HS-27A (cell line): ENCODE measurements at regions not wholly inside any gene's neighbourhood (a gene's known extent, or its start where the extent isn't known, plus 50 kb on each side); places are given as distances from the start of the nearest gene placed in this dataset.

Experiments
- DNase-seq: peaks from one replicate; pipeline ENCODE4 v3.0.0-alpha.2; 2012; ENCODE audit warnings: low read depth, missing footprints

- no peak for DNase-seq
Observed at GRCh38 chr2:239589270-239589825, 188.5 kb upstream of the HDAC4 start.

- no peak for DNase-seq
Observed at GRCh38 chr2:239588451-239589269, 187.8 kb upstream of the HDAC4 start.

- DNase-seq: no peak
Observed at GRCh38 chr2:239587841-239588240, 187.0 kb upstream of the HDAC4 start.

- DNase-seq: no peak
Observed at GRCh38 chr2:239587311-239587731, 186.5 kb upstream of the HDAC4 start.

GRCh38 chr2:239586651-239587310, 186.0 kb upstream of the HDAC4 start:
- DNase-seq: no peak

- DNase-seq: no peak
Observed at GRCh38 chr2:239585422-239585821, 184.6 kb upstream of the HDAC4 start.

- no peak for DNase-seq
Observed at GRCh38 chr2:239584986-239585385, 184.2 kb upstream of the HDAC4 start.

- DNase-seq: no peak
Observed at GRCh38 chr2:239583879-239584859, 183.3 kb upstream of the HDAC4 start.

- DNase-seq: no peak
Observed at GRCh38 chr2:239583171-239583878, 182.5 kb upstream of the HDAC4 start.

GRCh38 chr2:239582476-239582875, 181.7 kb upstream of the HDAC4 start:
- no peak for DNase-seq

GRCh38 chr2:239581352-239581901, 180.6 kb upstream of the HDAC4 start:
- no peak for DNase-seq

- DNase-seq: no peak
Observed at GRCh38 chr2:239580199-239580527, 179.3 kb upstream of the HDAC4 start.

- DNase-seq: no peak
Observed at GRCh38 chr2:239579524-239580198, 178.8 kb upstream of the HDAC4 start.

- DNase-seq: no peak
Observed at GRCh38 chr2:239579081-239579480, 178.3 kb upstream of the HDAC4 start.

GRCh38 chr2:239578381-239578780, 177.6 kb upstream of the HDAC4 start:
- no peak for DNase-seq

- DNase-seq: no peak
Observed at GRCh38 chr2:239577935-239578334, 177.1 kb upstream of the HDAC4 start.

- DNase-seq: no peak
Observed at GRCh38 chr2:239576784-239577685, 176.2 kb upstream of the HDAC4 start.

- no peak for DNase-seq
Observed at GRCh38 chr2:239575931-239576445, 175.2 kb upstream of the HDAC4 start.

GRCh38 chr2:239574434-239575156, 173.8 kb upstream of the HDAC4 start:
- no peak for DNase-seq
